ENCODE measurements at regions not wholly inside any gene's neighbourhood (a gene's known extent, or its start where the extent isn't known, plus 50 kb on each side); places are given as distances from the start of the nearest gene placed in this dataset.
A peak's percentile ranks its signal among the peaks of the same experiment; 100 is the strongest.

DNA sequence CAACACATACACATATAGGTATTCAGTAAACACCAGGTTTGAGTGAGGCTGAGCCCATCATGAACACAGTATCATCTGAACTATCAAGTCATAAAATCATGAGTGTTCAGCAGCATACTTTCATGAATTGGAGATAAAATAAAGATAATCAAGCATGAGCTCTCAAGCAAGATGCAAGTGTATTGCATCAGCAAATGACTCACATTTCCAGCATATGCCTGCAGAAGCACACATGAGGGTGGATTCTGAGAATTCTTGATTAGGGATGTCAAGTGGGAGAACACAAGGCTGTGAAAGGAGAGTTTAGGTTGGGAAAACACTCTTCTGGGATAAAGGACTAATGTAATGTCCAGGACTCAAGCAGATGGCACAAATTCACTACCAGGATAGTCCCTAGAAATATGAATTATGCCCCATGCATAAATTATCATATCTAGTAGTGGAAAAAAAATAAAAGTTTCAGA is 299.2 kb downstream of the SRGAP2C start:
- Histone ChIP-seq H2BK20ac (ENCODE audit: low read depth, low read length) (peak overlapping the region; percentile 75), H3K4me1 (ENCODE audit: control insufficient read depth, insufficient read depth, low read length) (no peaks in the 10 kb centered on the region), H3K14ac (replicated peaks; ENCODE audit: low read depth, low read length) (no peak overlapping the region), H4K20me1 (ENCODE audit: insufficient read depth, low read length) (no peaks in the 10 kb centered on the region), H2AK5ac (ENCODE audit: low read depth, low read length) (no peak overlapping the region), H4K5ac (ENCODE audit: low read depth, low read length) (no peak overlapping the region), H2BK120ac (ENCODE audit: low read depth, low read length) (peak overlapping the region; percentile 93), H2BK5ac (ENCODE audit: low read depth, low read length, poor library complexity, severe bottlenecking) (no peak overlapping the region), H2BK15ac (ENCODE audit: low read depth, low read length) (no peak overlapping the region), H3K27me3 (ENCODE audit: control insufficient read depth, insufficient read depth, low read length) (peaks cover 2% of the 10 kb centered on the region), H3K56ac (ENCODE audit: extremely low read depth, insufficient read depth, low read length) (no peak overlapping the region), H3K9me1 (ENCODE audit: insufficient read depth, low read length) (no peaks in the 10 kb centered on the region), H3K9me3 (ENCODE audit: control insufficient read depth, insufficient read depth, low read length) (no peaks in the 10 kb centered on the region), H3K9ac (ENCODE audit: low read depth, low read length) (no peak overlapping the region), H4K91ac (ENCODE audit: insufficient read depth, low read depth, low read length) (peak overlapping the region; percentile 57; the same call in 1 of the 2 replicates), H3K79me1 (ENCODE audit: low read depth in 1 of 2, low read length in 2 of 2) (no peaks in the 10 kb centered on the region), H3K27ac (ENCODE audit: insufficient read depth, low read length) (no peak overlapping the region), H4K8ac (ENCODE audit: low read depth in 2 of 2, low read length in 2 of 2) (peak overlapping the region; percentile 20 to 54; a peak in 2 of 4 replicates), H3K4me2 (ENCODE audit: low read depth, low read length) (no peak overlapping the region), H3K4me3 (ENCODE audit: insufficient read depth, low read depth, low read length) (no peak overlapping the region), H2AFZ (replicated peaks; ENCODE audit: low read length, poor library complexity) (no peak overlapping the region), H2AK9ac (replicated peaks; ENCODE audit: low read depth, low read length, poor library complexity) (no peak overlapping the region), H3K4ac (ENCODE audit: low read depth, low read length) (no peak overlapping the region; the same call in 1 of the 2 replicates), H3K36me3 (ENCODE audit: control insufficient read depth, insufficient read depth, low read length) (no peaks in the 10 kb centered on the region), H3K23ac (ENCODE audit: low read depth, low read length) (0 out of 2 replicates have a peak overlapping the region, but pooled peaks have one; percentile 12), H3K18ac (ENCODE audit: low read depth, low read length) (no peak overlapping the region)
- no TSS peak for BruUV-seq (replicated peaks)
- intact Hi-C loops (cut with micrococcal nuclease), result no loop called here
- ATAC-seq (ENCODE audit: low read depth), result peak; percentile 94
- dilution Hi-C loops (cut with HindIII; ENCODE audit: low sequenced_read_pairs, unreplicated experiment), result no loop called here
- TF ChIP-seq, protein P1, sequence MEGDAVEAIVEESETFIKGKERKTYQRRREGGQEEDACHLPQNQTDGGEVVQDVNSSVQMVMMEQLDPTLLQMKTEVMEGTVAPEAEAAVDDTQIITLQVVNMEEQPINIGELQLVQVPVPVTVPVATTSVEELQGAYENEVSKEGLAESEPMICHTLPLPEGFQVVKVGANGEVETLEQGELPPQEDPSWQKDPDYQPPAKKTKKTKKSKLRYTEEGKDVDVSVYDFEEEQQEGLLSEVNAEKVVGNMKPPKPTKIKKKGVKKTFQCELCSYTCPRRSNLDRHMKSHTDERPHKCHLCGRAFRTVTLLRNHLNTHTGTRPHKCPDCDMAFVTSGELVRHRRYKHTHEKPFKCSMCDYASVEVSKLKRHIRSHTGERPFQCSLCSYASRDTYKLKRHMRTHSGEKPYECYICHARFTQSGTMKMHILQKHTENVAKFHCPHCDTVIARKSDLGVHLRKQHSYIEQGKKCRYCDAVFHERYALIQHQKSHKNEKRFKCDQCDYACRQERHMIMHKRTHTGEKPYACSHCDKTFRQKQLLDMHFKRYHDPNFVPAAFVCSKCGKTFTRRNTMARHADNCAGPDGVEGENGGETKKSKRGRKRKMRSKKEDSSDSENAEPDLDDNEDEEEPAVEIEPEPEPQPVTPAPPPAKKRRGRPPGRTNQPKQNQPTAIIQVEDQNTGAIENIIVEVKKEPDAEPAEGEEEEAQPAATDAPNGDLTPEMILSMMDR (conservative IDR thresholded peaks at IDR 0.05; ENCODE audit: low read depth, low read length), result no peak
- TF ChIP-seq, protein P2, sequence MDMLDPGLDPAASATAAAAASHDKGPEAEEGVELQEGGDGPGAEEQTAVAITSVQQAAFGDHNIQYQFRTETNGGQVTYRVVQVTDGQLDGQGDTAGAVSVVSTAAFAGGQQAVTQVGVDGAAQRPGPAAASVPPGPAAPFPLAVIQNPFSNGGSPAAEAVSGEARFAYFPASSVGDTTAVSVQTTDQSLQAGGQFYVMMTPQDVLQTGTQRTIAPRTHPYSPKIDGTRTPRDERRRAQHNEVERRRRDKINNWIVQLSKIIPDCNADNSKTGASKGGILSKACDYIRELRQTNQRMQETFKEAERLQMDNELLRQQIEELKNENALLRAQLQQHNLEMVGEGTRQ (IDR thresholded peaks at IDR 0.05; ENCODE audit: low read depth, low read length), result no peak
- TF ChIP-seq, protein P3, sequence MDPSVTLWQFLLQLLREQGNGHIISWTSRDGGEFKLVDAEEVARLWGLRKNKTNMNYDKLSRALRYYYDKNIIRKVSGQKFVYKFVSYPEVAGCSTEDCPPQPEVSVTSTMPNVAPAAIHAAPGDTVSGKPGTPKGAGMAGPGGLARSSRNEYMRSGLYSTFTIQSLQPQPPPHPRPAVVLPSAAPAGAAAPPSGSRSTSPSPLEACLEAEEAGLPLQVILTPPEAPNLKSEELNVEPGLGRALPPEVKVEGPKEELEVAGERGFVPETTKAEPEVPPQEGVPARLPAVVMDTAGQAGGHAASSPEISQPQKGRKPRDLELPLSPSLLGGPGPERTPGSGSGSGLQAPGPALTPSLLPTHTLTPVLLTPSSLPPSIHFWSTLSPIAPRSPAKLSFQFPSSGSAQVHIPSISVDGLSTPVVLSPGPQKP (IDR thresholded peaks at IDR 0.05; ENCODE audit: borderline replicate concordance, low read depth, low read length), result no peak
- TF ChIP-seq CHD1 (IDR thresholded peaks at IDR 0.05; ENCODE audit: low read depth, low read length) (no peak), MAFK (IDR thresholded peaks at IDR 0.05; ENCODE audit: low read depth, low read length) (no peak), CEBPB (IDR thresholded peaks at IDR 0.05; ENCODE audit: low read depth, low read length) (peak; percentile 96), FOS (IDR thresholded peaks at IDR 0.05; ENCODE audit: low read depth, low read length) (peak; percentile 74), MAZ (IDR thresholded peaks at IDR 0.05; ENCODE audit: borderline replicate concordance, low read depth, low read length) (no peak), RFX5 (IDR thresholded peaks at IDR 0.05; ENCODE audit: low read depth, low read length) (no peak), BHLHE40 (IDR thresholded peaks at IDR 0.05; ENCODE audit: low read depth, low read length) (0 out of 2 replicates have a peak, but pooled peaks have one; percentile 27), MXI1 (IDR thresholded peaks at IDR 0.05; ENCODE audit: borderline replicate concordance, low read depth, low read length) (0 out of 2 replicates have a peak, but pooled peaks have one; percentile 37)
- ChIA-PET POLR2A (ENCODE audit: unreplicated experiment) (no interaction called here), CTCF (no interaction called here)
- peak; percentile 88 for DNase-seq
- in situ Hi-C loops (cut with MboI; ENCODE audit: low sequenced_read_pairs), result no loop called here
